LNCaP clone FGC (cell line): ENCODE measurements at regions not wholly inside any gene's neighbourhood (a gene's known extent, or its start where the extent isn't known, plus 50 kb on each side); places are given as distances from the start of the nearest gene placed in this dataset.
"Not testable (repeated sequence)": the region's sequence is repeated elsewhere in the genome, so short reads cannot be mapped to it uniquely, and the experiment has no call there.

Experiments used
- DNase-seq: peaks from one replicate; pipeline ENCODE4 v3.0.0-alpha.2; 2011; ENCODE audit warnings: low read depth
- H3K4me3 ChIP-seq: 2 replicates; pipeline ENCODE4 v1.5.1; 2011; ENCODE audit warnings: mild to moderate bottlenecking, low read depth, low read length, control low read depth
- CTCF ChIP-seq: IDR thresholded peaks from 2 replicates; pipeline ENCODE4 v1.5.1; 2012; ENCODE audit warnings: mild to moderate bottlenecking; ENCODE audit not compliant: control insufficient read depth, insufficient read depth; ENCODE audit errors: extremely low read depth

- DNase-seq = no peak
- TF ChIP-seq CTCF = no peak
- H3K4me3 ChIP-seq = no peak overlapping the region
These were observed 596.5 kb downstream of the NXPH1 start for GRCh38 chr7:9029681-9030530.

DNA sequence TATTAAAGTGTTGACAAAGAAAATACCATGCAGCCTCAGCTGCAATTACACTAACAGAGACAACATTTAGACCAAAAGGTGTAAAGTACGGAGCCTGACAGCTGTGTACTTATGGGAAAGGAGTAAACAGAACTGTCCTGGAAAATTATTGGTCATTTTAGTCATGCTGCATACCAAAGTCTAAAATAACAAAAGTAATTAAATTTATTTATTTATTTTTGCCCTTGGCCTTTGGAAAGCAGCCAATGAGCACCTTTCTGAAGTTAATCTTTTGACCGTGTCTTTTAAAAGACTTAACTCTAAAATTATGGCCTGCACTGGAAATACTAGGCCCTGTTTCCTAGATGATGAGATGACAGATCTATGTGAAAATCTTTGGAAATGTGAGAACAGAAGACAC lies 597.6 kb downstream of the NXPH1 start:
- no peak for TF ChIP-seq CTCF
- no peak overlapping the region for H3K4me3 ChIP-seq
- no peak for DNase-seq

DNA sequence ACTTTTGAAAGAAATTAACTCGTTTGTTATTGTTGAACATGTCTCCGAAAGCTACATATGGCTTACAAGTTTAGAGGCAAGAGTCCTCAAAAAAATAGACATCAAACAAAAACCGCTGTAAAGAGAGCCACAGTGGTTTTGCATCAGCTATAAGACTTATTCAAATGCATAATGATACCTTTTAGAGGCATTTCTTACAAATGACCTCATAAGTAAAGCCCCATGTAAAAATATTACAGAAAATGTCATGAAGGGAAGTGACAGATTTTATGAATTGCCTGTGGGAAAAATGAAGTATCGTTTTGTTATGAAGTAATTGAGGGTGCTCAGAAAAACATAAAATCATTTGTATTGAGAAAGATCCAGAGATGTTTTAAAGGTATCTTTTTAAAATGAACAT lies 598.0 kb downstream of the NXPH1 start:
- DNase-seq = no peak
- no peak for TF ChIP-seq CTCF

GRCh38 chr7:9036080-9036479 lies 602.7 kb downstream of the NXPH1 start:
- H3K4me3 ChIP-seq = no peak overlapping the region
- no peak for DNase-seq
- no peak for TF ChIP-seq CTCF

More for the DNA sequence above, 598.0 kb downstream of the NXPH1 start:
- no peak overlapping the region for H3K4me3 ChIP-seq

- no peak overlapping the region for H3K4me3 ChIP-seq
- no peak for DNase-seq
- TF ChIP-seq CTCF = no peak
These were observed 637.9 kb downstream of the NXPH1 start for GRCh38 chr7:9071160-9071762.

- not testable (repeated sequence) for DNase-seq, H3K4me3 ChIP-seq
These were observed 642.4 kb downstream of the NXPH1 start for GRCh38 chr7:9075774-9076173.

- H3K4me3 ChIP-seq = no peak overlapping the region
- TF ChIP-seq CTCF = no peak
- no peak for DNase-seq
These were observed 648.8 kb downstream of the NXPH1 start for GRCh38 chr7:9082203-9082602.
